Upper lobe of right lung (tissue), 1 donor: ENCODE measurements at regions not wholly inside any gene's neighbourhood (a gene's known extent, or its start where the extent isn't known, plus 50 kb on each side); places are given as distances from the start of the nearest gene placed in this dataset.
"Not testable (repeated sequence)": the region's sequence is repeated elsewhere in the genome, so short reads cannot be mapped to it uniquely, and the experiment has no call there.

Source experiments
- ATAC-seq: fragments of 200-7000 bp; cut with Tn5 transposase; one replicate; pipeline ENCODE4 v1.9.1; 2020; ENCODE audit warnings: mild to moderate bottlenecking, moderate library complexity
- DNase-seq: peaks from one replicate; pipeline ENCODE4 v3.0.0-alpha.2; 2020
- H3K27ac ChIP-seq: fragments of 200-600 bp; one replicate; pipeline ENCODE4 v1.8.0; 2022
- H3K27me3 ChIP-seq: fragments of 200-600 bp; one replicate; pipeline ENCODE4 v1.8.0; 2022; ENCODE audit warnings: mild to moderate bottlenecking
- H3K36me3 ChIP-seq: fragments of 200-600 bp; one replicate; pipeline ENCODE4 v1.8.0; 2022
- H3K4me1 ChIP-seq: fragments of 200-600 bp; one replicate; pipeline ENCODE4 v1.8.0; 2022
- H3K4me3 ChIP-seq: fragments of 200-600 bp; one replicate; pipeline ENCODE4 v1.8.0; 2022; ENCODE audit warnings: mild to moderate bottlenecking
- H3K9me3 ChIP-seq: fragments of 200-600 bp; one replicate; pipeline ENCODE4 v1.8.0; 2022
- intact Hi-C: fragments of 100-400 bp; cut with DNase I; formaldehyde crosslinking; loops from one replicate; pipeline ENCODE4 v1.11.0; 2022
- TF ChIP-seq, protein P1 (sequence below): fragments of 200-600 bp; IDR thresholded peaks from one replicate; pipeline ENCODE4 v1.8.0; 2022; ENCODE audit warnings: antibody characterized with exemption
- donor health status: DM: no; HTN: yes; CAD: no; lungs with severe emphysema.

- Histone ChIP-seq H3K27ac (no peak overlapping the region), H3K4me3 (no peak overlapping the region), H3K9me3 (no peaks in the 10 kb centered on the region), H3K27me3 (no peaks in the 10 kb centered on the region), H3K4me1 (peaks cover 3% of the 10 kb centered on the region), H3K36me3 (no peaks in the 10 kb centered on the region)
- TF ChIP-seq, protein P1, sequence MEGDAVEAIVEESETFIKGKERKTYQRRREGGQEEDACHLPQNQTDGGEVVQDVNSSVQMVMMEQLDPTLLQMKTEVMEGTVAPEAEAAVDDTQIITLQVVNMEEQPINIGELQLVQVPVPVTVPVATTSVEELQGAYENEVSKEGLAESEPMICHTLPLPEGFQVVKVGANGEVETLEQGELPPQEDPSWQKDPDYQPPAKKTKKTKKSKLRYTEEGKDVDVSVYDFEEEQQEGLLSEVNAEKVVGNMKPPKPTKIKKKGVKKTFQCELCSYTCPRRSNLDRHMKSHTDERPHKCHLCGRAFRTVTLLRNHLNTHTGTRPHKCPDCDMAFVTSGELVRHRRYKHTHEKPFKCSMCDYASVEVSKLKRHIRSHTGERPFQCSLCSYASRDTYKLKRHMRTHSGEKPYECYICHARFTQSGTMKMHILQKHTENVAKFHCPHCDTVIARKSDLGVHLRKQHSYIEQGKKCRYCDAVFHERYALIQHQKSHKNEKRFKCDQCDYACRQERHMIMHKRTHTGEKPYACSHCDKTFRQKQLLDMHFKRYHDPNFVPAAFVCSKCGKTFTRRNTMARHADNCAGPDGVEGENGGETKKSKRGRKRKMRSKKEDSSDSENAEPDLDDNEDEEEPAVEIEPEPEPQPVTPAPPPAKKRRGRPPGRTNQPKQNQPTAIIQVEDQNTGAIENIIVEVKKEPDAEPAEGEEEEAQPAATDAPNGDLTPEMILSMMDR, result no peak
- ATAC-seq (no peak), DNase-seq (no peak)
- intact Hi-C loops, result no loop called here
Measured at GRCh38 chr11:34824425-34824824, 91.8 kb downstream of the APIP start.

- Histone ChIP-seq H3K36me3 (no peaks in the 10 kb centered on the region), H3K4me3 (no peak overlapping the region), H3K9me3 (no peaks in the 10 kb centered on the region), H3K27ac (no peak overlapping the region), H3K4me1 (peaks cover 3% of the 10 kb centered on the region), H3K27me3 (no peaks in the 10 kb centered on the region)
- ATAC-seq (no peak), DNase-seq (no peak)
- intact Hi-C loops, result no loop called here
- TF ChIP-seq, protein P1, result no peak
Measured at GRCh38 chr11:34823639-34824038, 92.5 kb downstream of the APIP start.

- DNase-seq (no peak), ATAC-seq (no peak)
- no peaks in the 10 kb centered on the region for H3K36me3 ChIP-seq
- H3K4me1 ChIP-seq, result peaks cover 3% of the 10 kb centered on the region
- H3K27ac ChIP-seq, result no peak overlapping the region
- TF ChIP-seq, protein P1, result no peak
- H3K4me3 ChIP-seq, result no peak overlapping the region
- intact Hi-C loops, result no loop called here
- H3K9me3 ChIP-seq, result no peaks in the 10 kb centered on the region
- no peaks in the 10 kb centered on the region for H3K27me3 ChIP-seq
Measured at GRCh38 chr11:34823197-34823596, 93.0 kb downstream of the APIP start.

DNA sequence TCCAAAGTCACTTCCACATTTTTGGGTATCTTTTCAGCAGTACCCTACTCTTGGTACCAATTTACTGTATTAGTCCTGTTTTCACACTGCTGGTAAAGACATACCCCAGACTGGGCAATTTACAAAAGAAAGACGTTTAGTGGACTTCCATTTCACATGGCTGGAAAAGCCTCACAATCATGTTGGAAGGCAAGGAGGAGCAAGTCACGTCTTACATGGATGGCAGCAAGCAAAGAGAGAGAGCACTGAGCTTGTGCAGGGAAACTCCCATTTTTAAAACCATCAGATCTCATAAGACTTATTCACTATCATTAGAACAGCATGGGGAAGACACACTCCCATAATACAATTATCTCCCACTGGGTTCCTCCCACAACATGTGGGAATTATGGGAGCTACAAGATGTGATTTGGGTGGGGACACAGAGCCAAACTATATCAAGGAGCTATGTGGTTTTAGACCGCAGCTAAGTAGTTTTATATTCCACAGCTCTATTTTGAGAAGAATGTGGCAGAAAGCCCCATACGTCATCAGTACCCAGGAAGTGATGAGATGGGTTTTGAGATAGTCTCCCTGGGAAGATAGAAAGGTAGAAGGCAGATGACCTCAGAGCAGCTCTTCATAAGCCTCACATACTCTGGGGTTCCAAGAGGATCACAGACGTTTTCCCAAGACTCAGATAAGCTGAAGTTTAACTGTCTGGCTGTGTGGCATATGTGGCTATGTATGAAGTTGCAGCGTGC lies 96.3 kb downstream of the APIP start:
- Histone ChIP-seq H3K4me3 (no peak overlapping the region), H3K27ac (no peak overlapping the region), H3K27me3 (no peaks in the 10 kb centered on the region), H3K4me1 (no peaks in the 10 kb centered on the region), H3K9me3 (no peaks in the 10 kb centered on the region), H3K36me3 (no peaks in the 10 kb centered on the region)
- TF ChIP-seq, protein P1, result no peak
- intact Hi-C loops, result no loop called here
- ATAC-seq (no peak), DNase-seq (no peak)

- H3K4me1 ChIP-seq, H3K9me3 ChIP-seq, DNase-seq, ATAC-seq, intact Hi-C loops, H3K27ac ChIP-seq, H3K36me3 ChIP-seq, H3K27me3 ChIP-seq, H3K4me3 ChIP-seq: not testable (repeated sequence)
Measured at GRCh38 chr11:34817812-34818211, 98.4 kb downstream of the APIP start.

DNA sequence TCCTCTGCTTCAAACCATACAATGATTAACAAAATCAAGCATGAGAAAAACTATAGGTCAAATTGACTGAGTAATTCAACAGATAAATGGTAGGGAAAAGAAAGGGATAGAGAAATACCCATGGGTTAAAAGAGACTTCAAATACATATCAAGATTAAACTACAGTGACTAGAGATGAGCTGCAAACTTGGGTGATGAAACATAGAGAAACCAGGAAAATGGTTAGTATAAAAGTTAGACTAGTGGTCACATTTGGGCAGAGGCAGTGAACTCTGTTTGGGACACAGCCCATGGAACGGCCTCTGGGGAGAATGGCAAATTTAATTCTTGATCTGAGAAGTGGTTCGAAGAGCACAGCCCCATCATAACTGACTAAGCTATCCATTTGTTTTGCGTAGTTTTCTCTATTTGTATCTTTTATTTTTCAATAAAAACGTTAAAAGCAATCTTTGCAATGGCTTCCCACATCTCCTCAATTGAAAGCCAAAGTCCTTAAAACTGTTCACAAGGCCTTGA lies 99.4 kb downstream of the APIP start:
- ATAC-seq, result no peak
- Histone ChIP-seq H3K27me3 (no peaks in the 10 kb centered on the region), H3K36me3 (no peaks in the 10 kb centered on the region), H3K9me3 (no peaks in the 10 kb centered on the region), H3K4me1 (no peaks in the 10 kb centered on the region), H3K27ac (no peak overlapping the region), H3K4me3 (no peak overlapping the region)
- no peak for DNase-seq
- TF ChIP-seq, protein P1, result no peak
- intact Hi-C loops, result no loop called here
